ENCODE measurements at regions not wholly inside any gene's neighbourhood (a gene's known extent, or its start where the extent isn't known, plus 50 kb on each side); places are given as distances from the start of the nearest gene placed in this dataset.

DNA sequence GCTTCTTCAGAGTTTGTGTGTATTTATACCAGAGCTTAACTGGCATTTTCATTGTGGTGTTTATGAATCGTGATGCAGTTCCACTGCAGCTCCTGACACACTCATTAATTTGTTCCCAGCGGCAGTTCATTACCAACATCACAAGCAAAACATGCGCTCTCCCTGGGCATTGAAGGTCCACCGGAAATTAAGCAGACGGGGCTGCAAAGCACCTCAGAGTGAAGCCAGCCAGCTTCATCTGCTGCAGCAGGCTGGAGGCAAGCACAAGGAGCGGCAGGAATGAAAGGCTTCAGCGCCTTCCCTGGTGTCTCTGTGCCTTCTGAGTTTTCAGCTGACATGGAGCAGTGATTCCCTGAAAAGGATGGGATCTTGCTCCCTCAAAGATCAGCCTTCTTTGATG is 246.0 kb upstream of the SPTLC3 start:
- Histone ChIP-seq H3K27ac (no peak overlapping the region), H3K36me3 (no peaks in the 10 kb centered on the region), H3K9me3 (no peaks in the 10 kb centered on the region), H3K4me3 (no peak overlapping the region), H3K27me3 (no peaks in the 10 kb centered on the region), H3K4me1 (no peaks in the 10 kb centered on the region)
- no peak for DNase-seq (ENCODE audit: low spot score in 2 of 2)
- 14 to 29% methylated on average over 7 of the region's 7 CpGs for WGBS, 2 donors
- no peak for TF ChIP-seq POLR2A (IDR thresholded peaks at IDR 0.05)
- no peak for TF ChIP-seq EP300 (IDR thresholded peaks at IDR 0.05)
- TF ChIP-seq, protein P1, sequence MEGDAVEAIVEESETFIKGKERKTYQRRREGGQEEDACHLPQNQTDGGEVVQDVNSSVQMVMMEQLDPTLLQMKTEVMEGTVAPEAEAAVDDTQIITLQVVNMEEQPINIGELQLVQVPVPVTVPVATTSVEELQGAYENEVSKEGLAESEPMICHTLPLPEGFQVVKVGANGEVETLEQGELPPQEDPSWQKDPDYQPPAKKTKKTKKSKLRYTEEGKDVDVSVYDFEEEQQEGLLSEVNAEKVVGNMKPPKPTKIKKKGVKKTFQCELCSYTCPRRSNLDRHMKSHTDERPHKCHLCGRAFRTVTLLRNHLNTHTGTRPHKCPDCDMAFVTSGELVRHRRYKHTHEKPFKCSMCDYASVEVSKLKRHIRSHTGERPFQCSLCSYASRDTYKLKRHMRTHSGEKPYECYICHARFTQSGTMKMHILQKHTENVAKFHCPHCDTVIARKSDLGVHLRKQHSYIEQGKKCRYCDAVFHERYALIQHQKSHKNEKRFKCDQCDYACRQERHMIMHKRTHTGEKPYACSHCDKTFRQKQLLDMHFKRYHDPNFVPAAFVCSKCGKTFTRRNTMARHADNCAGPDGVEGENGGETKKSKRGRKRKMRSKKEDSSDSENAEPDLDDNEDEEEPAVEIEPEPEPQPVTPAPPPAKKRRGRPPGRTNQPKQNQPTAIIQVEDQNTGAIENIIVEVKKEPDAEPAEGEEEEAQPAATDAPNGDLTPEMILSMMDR (IDR thresholded peaks at IDR 0.05): no peak

- 83 to 92% methylated on average over 1 of the region's 1 CpG for WGBS, 2 donors
- H3K27ac ChIP-seq: no peak overlapping the region
- no peaks in the 10 kb centered on the region for H3K9me3 ChIP-seq
- no peak for TF ChIP-seq POLR2A (IDR thresholded peaks at IDR 0.05)
- no peak for TF ChIP-seq EP300 (IDR thresholded peaks at IDR 0.05)
- H3K4me1 ChIP-seq: no peaks in the 10 kb centered on the region
- no peak for DNase-seq (ENCODE audit: low spot score in 2 of 2)
- no peak overlapping the region for H3K4me3 ChIP-seq
- H3K27me3 ChIP-seq: no peaks in the 10 kb centered on the region
- H3K36me3 ChIP-seq: no peaks in the 10 kb centered on the region
Observed at GRCh38 chr20:12763406-12763805, 245.4 kb upstream of the SPTLC3 start.

DNA sequence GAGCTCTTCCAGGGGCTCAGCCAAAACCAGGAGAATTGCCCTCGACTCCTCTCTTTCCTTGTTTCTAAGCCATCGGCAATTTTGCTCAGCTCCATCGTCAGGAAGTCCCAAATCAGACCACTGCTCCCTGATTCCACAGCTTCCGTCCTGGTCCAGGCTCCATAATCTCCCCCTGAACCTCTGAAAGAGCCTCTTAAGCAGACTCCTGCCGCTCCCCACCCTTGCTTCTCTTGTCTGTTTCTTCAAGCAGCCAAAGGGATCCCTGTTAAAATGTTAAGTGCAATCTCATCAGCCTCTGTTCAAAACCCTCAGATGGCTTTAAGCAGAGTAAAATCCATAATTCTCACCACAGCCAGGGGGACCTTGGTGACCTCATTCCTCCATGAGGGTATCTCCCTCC is 244.7 kb upstream of the SPTLC3 start:
- Histone ChIP-seq H3K4me3 (no peak overlapping the region), H3K27ac (no peak overlapping the region), H3K4me1 (no peaks in the 10 kb centered on the region), H3K27me3 (no peaks in the 10 kb centered on the region), H3K36me3 (no peaks in the 10 kb centered on the region), H3K9me3 (no peaks in the 10 kb centered on the region)
- 72 to 91% methylated on average over 5 of the region's 5 CpGs for whole genome bisulfite sequencing, 2 donors
- TF ChIP-seq POLR2A (IDR thresholded peaks at IDR 0.05) (no peak), EP300 (IDR thresholded peaks at IDR 0.05) (no peak)
- TF ChIP-seq, protein P1 (IDR thresholded peaks at IDR 0.05): no peak
- DNase-seq (ENCODE audit: low spot score in 2 of 2): no peak

DNA sequence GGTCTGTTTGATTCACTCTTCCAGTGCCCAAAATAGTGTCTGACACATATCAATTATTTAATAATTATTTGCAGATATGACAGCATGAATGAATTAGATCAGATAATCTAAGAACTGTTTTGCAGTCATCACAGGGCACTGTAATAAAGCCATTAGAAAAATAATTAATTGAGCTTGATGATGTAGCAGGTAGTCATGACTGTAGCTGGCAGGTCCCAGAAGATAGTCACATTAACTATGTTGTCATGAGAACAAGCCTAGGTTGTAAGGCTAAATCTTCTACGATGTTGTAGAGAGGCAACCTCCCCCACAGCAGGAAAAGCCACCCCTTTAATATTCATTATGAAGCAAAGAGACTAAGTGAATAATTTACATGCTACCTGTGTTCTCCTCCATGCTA is 243.9 kb upstream of the SPTLC3 start:
- Histone ChIP-seq H3K27ac (no peak overlapping the region), H3K36me3 (no peaks in the 10 kb centered on the region), H3K27me3 (no peaks in the 10 kb centered on the region), H3K4me3 (no peak overlapping the region), H3K9me3 (no peaks in the 10 kb centered on the region), H3K4me1 (no peaks in the 10 kb centered on the region)
- TF ChIP-seq POLR2A (IDR thresholded peaks at IDR 0.05) (no peak), EP300 (IDR thresholded peaks at IDR 0.05) (no peak)
- TF ChIP-seq, protein P1 (IDR thresholded peaks at IDR 0.05): no peak
- DNase-seq (ENCODE audit: low spot score in 2 of 2): no peak
- WGBS, 2 donors: 0% methylated on average over 1 of the region's 1 CpG

- H3K36me3 ChIP-seq: no peaks in the 10 kb centered on the region
- no peak overlapping the region for H3K4me3 ChIP-seq
- 73 to 82% methylated on average over 2 of the region's 2 CpGs for WGBS, 2 donors
- H3K4me1 ChIP-seq: no peaks in the 10 kb centered on the region
- no peak overlapping the region for H3K27ac ChIP-seq
- H3K27me3 ChIP-seq: no peaks in the 10 kb centered on the region
- no peak for DNase-seq (ENCODE audit: low spot score in 2 of 2)
- TF ChIP-seq, protein P1 (IDR thresholded peaks at IDR 0.05): no peak
- TF ChIP-seq EP300 (IDR thresholded peaks at IDR 0.05): no peak
- no peak for TF ChIP-seq POLR2A (IDR thresholded peaks at IDR 0.05)
- H3K9me3 ChIP-seq: no peaks in the 10 kb centered on the region
Observed at GRCh38 chr20:12773936-12774335, 234.8 kb upstream of the SPTLC3 start.

DNA sequence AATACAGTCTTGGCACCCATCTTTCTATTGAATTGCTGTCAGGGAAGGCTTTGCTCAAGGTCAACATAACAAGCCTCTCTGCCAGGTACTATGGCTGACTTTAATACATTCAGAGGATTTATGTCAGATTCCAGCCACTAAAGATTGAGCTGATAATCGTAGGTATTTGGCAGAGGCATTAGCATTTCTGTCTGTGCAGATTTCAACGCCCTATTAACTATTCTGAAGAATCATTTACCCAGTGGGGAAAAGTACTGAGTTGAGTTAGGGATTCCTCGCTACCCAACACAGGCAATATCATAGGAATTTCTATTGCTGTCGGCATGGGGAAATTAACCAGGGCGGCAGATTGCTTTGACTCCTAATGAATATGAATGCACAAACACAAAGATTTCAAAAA is 233.7 kb upstream of the SPTLC3 start:
- TF ChIP-seq POLR2A (IDR thresholded peaks at IDR 0.05): no peak
- no peak for TF ChIP-seq EP300 (IDR thresholded peaks at IDR 0.05)
- TF ChIP-seq, protein P1 (IDR thresholded peaks at IDR 0.05): no peak
- WGBS, 2 donors: 46 to 52% methylated on average over 5 of the region's 5 CpGs
- DNase-seq (ENCODE audit: low spot score in 2 of 2): no peak
- Histone ChIP-seq H3K27me3 (no peaks in the 10 kb centered on the region), H3K4me3 (no peak overlapping the region), H3K9me3 (no peaks in the 10 kb centered on the region), H3K36me3 (no peaks in the 10 kb centered on the region), H3K4me1 (no peaks in the 10 kb centered on the region), H3K27ac (no peak overlapping the region)

All from tibial nerve (tissue), 4 donors.